IMR-90 (cell line): ENCODE measurements at regions not wholly inside any gene's neighbourhood (a gene's known extent, or its start where the extent isn't known, plus 50 kb on each side); places are given as distances from the start of the nearest gene placed in this dataset.
"Not testable (repeated sequence)": the region's sequence is repeated elsewhere in the genome, so short reads cannot be mapped to it uniquely, and the experiment has no call there.

Source experiments
- ATAC-seq: fragments of 200-7000 bp; cut with Tn5 transposase; 2 replicates; pipeline ENCODE4 v1.9.1; 2020; ENCODE audit warnings: low read depth, mild to moderate bottlenecking, moderate library complexity
- BruUV-seq: library from RNA; stranded (reverse); fragments of 400-500 nt; replicated peaks from 2 replicates; lab custom pipeline; 2021; lab: Mats Ljungman, UMichigan
- CTCF ChIA-PET: fragments of 300-600 bp; formaldehyde crosslinking; extraction: SDS; loops from one replicate; lab custom pipeline; 2021; ENCODE audit warnings: antibody characterized with exemption; lab: Yijun Ruan, JAX
- POLR2A ChIA-PET: fragments of 300-600 bp; sonication (Branson Sonifier 250); formaldehyde crosslinking; loops from one replicate; lab custom pipeline; 2022; ENCODE audit warnings: antibody characterized with exemption; ENCODE audit not compliant: unreplicated experiment; lab: Charles Lee
- DNase-seq: peaks from one replicate; pipeline ENCODE4 v3.0.0; 2013
- H2AFZ ChIP-seq: replicated peaks from 2 replicates; pipeline ENCODE3; 2013; ENCODE audit warnings: low read length, mild to moderate bottlenecking; ENCODE audit not compliant: poor library complexity
- H2AK5ac ChIP-seq: 2 replicates; pipeline ENCODE4 v1.6.1; 2013; ENCODE audit warnings: low read depth, low read length, inconsistent platforms
- H2AK9ac ChIP-seq: replicated peaks from 2 replicates; pipeline ENCODE3; 2013; ENCODE audit warnings: mild to moderate bottlenecking, low read depth, low read length, moderate library complexity; ENCODE audit not compliant: poor library complexity
- H2BK120ac ChIP-seq: 2 replicates; pipeline ENCODE4 v1.6.1; 2013; ENCODE audit warnings: low read depth, low read length, inconsistent platforms
- H2BK15ac ChIP-seq: 3 replicates; pipeline ENCODE4 v1.6.1; 2013; ENCODE audit warnings: low read depth, low read length, inconsistent platforms
- H2BK20ac ChIP-seq: 2 replicates; pipeline ENCODE4 v1.6.1; 2013; ENCODE audit warnings: low read depth, mild to moderate bottlenecking, inconsistent platforms, low read length, moderate library complexity
- H2BK5ac ChIP-seq: 2 replicates; pipeline ENCODE4 v1.6.1; 2013; ENCODE audit warnings: mild to moderate bottlenecking, low read depth, low read length, inconsistent platforms; ENCODE audit not compliant: poor library complexity, severe bottlenecking
- H3K14ac ChIP-seq: replicated peaks from 2 replicates; pipeline ENCODE4 v1.6.1; 2013; ENCODE audit warnings: low read depth, low read length, inconsistent platforms
- H3K18ac ChIP-seq: 2 replicates; pipeline ENCODE4 v1.6.1; 2013; ENCODE audit warnings: low read depth, low read length, control low read depth
- H3K23ac ChIP-seq: 2 replicates; pipeline ENCODE4 v1.6.1; 2013; ENCODE audit warnings: low read depth, low read length, inconsistent platforms
- H3K27ac ChIP-seq: 2 replicates; pipeline ENCODE4 v1.5.1; 2013; ENCODE audit warnings: mild to moderate bottlenecking, control low read depth, low read length; ENCODE audit not compliant: insufficient read depth
- H3K27me3 ChIP-seq: 2 replicates; pipeline ENCODE4 v1.6.1; 2013; ENCODE audit warnings: low read length; ENCODE audit not compliant: control insufficient read depth, insufficient read depth
- H3K36me3 ChIP-seq: 2 replicates; pipeline ENCODE4 v1.6.1; 2013; ENCODE audit warnings: low read length, mixed read lengths; ENCODE audit not compliant: control insufficient read depth, insufficient read depth
- H3K4ac ChIP-seq: 2 replicates; pipeline ENCODE4 v1.6.1; 2013; ENCODE audit warnings: low read depth, low read length, inconsistent platforms
- H3K4me1 ChIP-seq: 2 replicates; pipeline ENCODE4 v1.6.1; 2013; ENCODE audit warnings: low read length, mixed read lengths; ENCODE audit not compliant: control insufficient read depth, insufficient read depth
- H3K4me2 ChIP-seq: 2 replicates; pipeline ENCODE4 v1.6.1; 2013; ENCODE audit warnings: low read depth, mild to moderate bottlenecking, control low read depth, low read length, moderate library complexity
- H3K4me3 ChIP-seq: 2 replicates; pipeline ENCODE4 v1.5.1; 2013; ENCODE audit warnings: low read depth, mild to moderate bottlenecking, control low read depth, low read length, moderate library complexity; ENCODE audit not compliant: insufficient read depth
- H3K56ac ChIP-seq: 2 replicates; pipeline ENCODE4 v1.6.1; 2013; ENCODE audit warnings: low read length, inconsistent platforms; ENCODE audit not compliant: insufficient read depth; ENCODE audit errors: extremely low read depth
- H3K79me1 ChIP-seq, 2 experiments: 2 replicates each; pipeline ENCODE4 v1.6.1; 2013; ENCODE audit warnings: low read length in 2 of 2, inconsistent platforms in 1 of 2, low read depth in 1 of 2
- H3K9ac ChIP-seq: 2 replicates; pipeline ENCODE4 v1.6.1; 2013; ENCODE audit warnings: low read depth, low read length, control low read depth
- H3K9me1 ChIP-seq: 2 replicates; pipeline ENCODE4 v1.6.1; 2013; ENCODE audit warnings: low read length, inconsistent platforms; ENCODE audit not compliant: insufficient read depth
- H3K9me3 ChIP-seq: 2 replicates; pipeline ENCODE4 v1.6.1; 2013; ENCODE audit warnings: low read length; ENCODE audit not compliant: control insufficient read depth, insufficient read depth
- H4K20me1 ChIP-seq: 2 replicates; pipeline ENCODE4 v1.6.1; 2013; ENCODE audit warnings: low read length, inconsistent platforms; ENCODE audit not compliant: insufficient read depth
- H4K5ac ChIP-seq: 2 replicates; pipeline ENCODE4 v1.6.1; 2013; ENCODE audit warnings: mild to moderate bottlenecking, low read depth, low read length, control low read depth
- H4K8ac ChIP-seq, 2 experiments: 2 replicates each; pipeline ENCODE4 v1.6.1; 2013; ENCODE audit warnings: low read depth in 2 of 2, low read length in 2 of 2, control low read depth in 1 of 2, inconsistent platforms in 1 of 2
- H4K91ac ChIP-seq: 2 replicates; pipeline ENCODE4 v1.6.1; 2013; ENCODE audit warnings: low read depth, low read length, inconsistent platforms; ENCODE audit not compliant: insufficient read depth
- WGBS, 2 experiments: methylation state at CpG; one replicate each; pipeline versions ENCODE4 v1.1.5 to v1.1.7; 2013; ENCODE audit warnings: missing lambda C conversion rate in 2 of 2; ENCODE audit not compliant: insufficient read length in 1 of 2; ENCODE audit errors: extremely low coverage in 2 of 2; 5-methylcytosine and 5-hydroxymethylcytosine counted together
- dilution Hi-C: fragments of 300-500 bp; cut with HindIII; formaldehyde crosslinking; loops from one replicate; pipeline ENCODE4 v1.14.3; 2018; ENCODE audit warnings: low sequenced_read_pairs; ENCODE audit not compliant: unreplicated experiment
- in situ Hi-C: fragments of 300-500 bp; cut with MboI; formaldehyde crosslinking; loops from 3 replicates; pipeline ENCODE4 v1.14.3; 2019; ENCODE audit warnings: low sequenced_read_pairs, inconsistent platforms, mixed read lengths
- intact Hi-C: fragments of 100-400 bp; cut with micrococcal nuclease; formaldehyde crosslinking; loops from 2 replicates; pipeline ENCODE4 v1.10.0; 2022

DNA sequence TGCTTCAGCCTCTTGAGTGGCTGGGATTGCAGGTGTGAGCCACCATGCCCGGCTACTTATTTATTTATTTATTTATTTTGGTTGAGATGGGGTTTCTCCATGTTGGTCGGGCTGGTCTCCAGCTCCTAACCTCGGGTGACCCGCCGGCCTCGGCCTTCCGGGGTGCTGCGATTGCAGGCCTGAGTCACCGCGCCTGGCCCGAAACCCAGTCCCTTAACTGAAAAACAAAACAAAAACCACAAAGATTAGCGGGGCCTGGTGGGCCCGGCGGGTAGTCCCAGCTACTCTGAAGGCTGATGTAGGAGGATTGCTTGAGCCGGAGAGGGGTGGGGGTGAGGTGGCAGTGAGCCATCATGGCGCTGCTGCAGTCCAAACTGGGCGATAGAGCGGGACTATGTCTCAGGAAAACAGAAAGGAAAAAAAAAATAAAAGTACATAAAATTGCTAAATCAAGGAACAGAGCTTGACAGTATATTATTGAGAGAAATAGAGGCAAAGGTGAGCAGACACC is 75.6 kb upstream of the NIPA1 start:
- H2AFZ ChIP-seq, H4K8ac ChIP-seq, H3K36me3 ChIP-seq, H3K56ac ChIP-seq, H3K4ac ChIP-seq, H4K5ac ChIP-seq, H3K4me1 ChIP-seq, H3K14ac ChIP-seq, dilution Hi-C loops, H2AK9ac ChIP-seq, H2BK15ac ChIP-seq, DNase-seq, POLR2A ChIA-PET, H3K4me3 ChIP-seq, H2BK5ac ChIP-seq, H3K27ac ChIP-seq, CTCF ChIA-PET, ATAC-seq, H3K9me3 ChIP-seq, intact Hi-C loops, H4K91ac ChIP-seq, H2BK120ac ChIP-seq, H3K18ac ChIP-seq, BruUV-seq, H2AK5ac ChIP-seq, H3K9me1 ChIP-seq, H3K4me2 ChIP-seq, H3K23ac ChIP-seq, H3K27me3 ChIP-seq, H4K20me1 ChIP-seq, H3K9ac ChIP-seq, H3K79me1 ChIP-seq, H2BK20ac ChIP-seq: not testable (repeated sequence)
- WGBS, 2 experiments, result no CpG with 5 or more reads among the region's 18 CpGs
- in situ Hi-C loops, result loop anchor here (25.0 kb wide), 1 partner anchor 101 kb away; no protein-coding TSS in a partner anchor

GRCh38 chr15:22713933-22714332 is 72.5 kb upstream of the NIPA1 start:
- H3K79me1 ChIP-seq, H4K20me1 ChIP-seq, intact Hi-C loops, H3K4ac ChIP-seq, H3K4me2 ChIP-seq, BruUV-seq, H3K14ac ChIP-seq, POLR2A ChIA-PET, H3K4me1 ChIP-seq, H3K27ac ChIP-seq, H3K23ac ChIP-seq, H2BK5ac ChIP-seq, H3K9me3 ChIP-seq, H3K27me3 ChIP-seq, H4K91ac ChIP-seq, dilution Hi-C loops, H2AK9ac ChIP-seq, H2AK5ac ChIP-seq, DNase-seq, ATAC-seq, CTCF ChIA-PET, H2BK120ac ChIP-seq, H3K9ac ChIP-seq, H3K36me3 ChIP-seq, H4K8ac ChIP-seq, H3K9me1 ChIP-seq, H2AFZ ChIP-seq, H4K5ac ChIP-seq, H3K4me3 ChIP-seq, H2BK20ac ChIP-seq, H2BK15ac ChIP-seq, H3K56ac ChIP-seq, H3K18ac ChIP-seq: not testable (repeated sequence)
- in situ Hi-C loops, result loop anchor here (25.0 kb wide), 1 partner anchor 98 kb away; no protein-coding TSS in a partner anchor
- no CpG with 5 or more reads among the region's 1 CpG for WGBS, 2 experiments
